ENCODE measurements at regions not wholly inside any gene's neighbourhood (a gene's known extent, or its start where the extent isn't known, plus 50 kb on each side); places are given as distances from the start of the nearest gene placed in this dataset.

GRCh38 chr1:11407301-11407994 lies 71.5 kb upstream of the DISP3 start:
- Histone ChIP-seq H3K4me3 (no peak overlapping the region), H3K4me1 (replicated peaks) (no peaks in the 10 kb centered on the region), H3K9me3 (no peaks in the 10 kb centered on the region), H3K27me3 (replicated peaks; ENCODE audit: insufficient read depth) (no peaks in the 10 kb centered on the region), H3K27ac (no peak overlapping the region), H3K36me3 (no peaks in the 10 kb centered on the region)
- DNase-seq (ENCODE audit: low spot score): no peak
- 67% methylated on average over 13 of the region's 13 CpGs for WGBS
- intact Hi-C loops (cut with DNase I): no loop called here
- TF ChIP-seq POLR2A (IDR thresholded peaks at IDR 0.05) (no peak), CTCF (IDR thresholded peaks at IDR 0.05) (no peak), POLR2AphosphoS5 (IDR thresholded peaks at IDR 0.05) (no peak)

GRCh38 chr1:11412141-11412540 lies 66.8 kb upstream of the DISP3 start:
- Histone ChIP-seq H3K27me3 (replicated peaks; ENCODE audit: insufficient read depth) (no peaks in the 10 kb centered on the region), H3K27ac (no peak overlapping the region), H3K4me1 (replicated peaks) (no peaks in the 10 kb centered on the region), H3K9me3 (no peaks in the 10 kb centered on the region), H3K36me3 (no peaks in the 10 kb centered on the region), H3K4me3 (no peak overlapping the region)
- intact Hi-C loops (cut with DNase I): no loop called here
- WGBS: 64% methylated on average over 3 of the region's 3 CpGs
- no peak for DNase-seq (ENCODE audit: low spot score)
- no peak for TF ChIP-seq POLR2AphosphoS5 (IDR thresholded peaks at IDR 0.05)
- no peak for TF ChIP-seq CTCF (IDR thresholded peaks at IDR 0.05)
- TF ChIP-seq POLR2A (IDR thresholded peaks at IDR 0.05): no peak

- TF ChIP-seq POLR2AphosphoS5 (IDR thresholded peaks at IDR 0.05) (no peak), CTCF (IDR thresholded peaks at IDR 0.05) (no peak), POLR2A (IDR thresholded peaks at IDR 0.05) (no peak)
- H3K4me1 ChIP-seq (replicated peaks): no peaks in the 10 kb centered on the region
- no peak overlapping the region for H3K27ac ChIP-seq
- H3K4me3 ChIP-seq: no peak overlapping the region
- no peaks in the 10 kb centered on the region for H3K9me3 ChIP-seq
- WGBS: 25% methylated on average over 8 of the region's 8 CpGs
- no peaks in the 10 kb centered on the region for H3K36me3 ChIP-seq
- DNase-seq (ENCODE audit: low spot score): no peak
- no peaks in the 10 kb centered on the region for H3K27me3 ChIP-seq (replicated peaks; ENCODE audit: insufficient read depth)
- intact Hi-C loops (cut with DNase I): no loop called here
Measured at GRCh38 chr1:11413986-11414391, 65.0 kb upstream of the DISP3 start.

- Histone ChIP-seq H3K9me3 (no peaks in the 10 kb centered on the region), H3K27me3 (replicated peaks; ENCODE audit: insufficient read depth) (no peaks in the 10 kb centered on the region), H3K36me3 (no peaks in the 10 kb centered on the region), H3K4me3 (no peak overlapping the region), H3K4me1 (replicated peaks) (no peaks in the 10 kb centered on the region), H3K27ac (no peak overlapping the region)
- intact Hi-C loops (cut with DNase I): no loop called here
- no peak for DNase-seq (ENCODE audit: low spot score)
- WGBS: 88% methylated on average over 19 of the region's 19 CpGs
- TF ChIP-seq POLR2A (IDR thresholded peaks at IDR 0.05) (no peak), CTCF (IDR thresholded peaks at IDR 0.05) (no peak)
Measured at GRCh38 chr1:11414926-11415538, 63.9 kb upstream of the DISP3 start.

GRCh38 chr1:11417162-11417561 lies 61.8 kb upstream of the DISP3 start:
- Histone ChIP-seq H3K4me3 (no peak overlapping the region), H3K36me3 (no peaks in the 10 kb centered on the region), H3K9me3 (no peaks in the 10 kb centered on the region), H3K4me1 (replicated peaks) (no peaks in the 10 kb centered on the region), H3K27me3 (replicated peaks; ENCODE audit: insufficient read depth) (no peaks in the 10 kb centered on the region), H3K27ac (no peak overlapping the region)
- no peak for DNase-seq (ENCODE audit: low spot score)
- intact Hi-C loops (cut with DNase I): no loop called here
- WGBS: 59% methylated on average over 4 of the region's 4 CpGs
- TF ChIP-seq POLR2AphosphoS5 (IDR thresholded peaks at IDR 0.05): no peak
- TF ChIP-seq POLR2A (IDR thresholded peaks at IDR 0.05): no peak
- no peak for TF ChIP-seq CTCF (IDR thresholded peaks at IDR 0.05)
